ENCODE measurements at regions not wholly inside any gene's neighbourhood (a gene's known extent, or its start where the extent isn't known, plus 50 kb on each side); places are given as distances from the start of the nearest gene placed in this dataset.

DNA sequence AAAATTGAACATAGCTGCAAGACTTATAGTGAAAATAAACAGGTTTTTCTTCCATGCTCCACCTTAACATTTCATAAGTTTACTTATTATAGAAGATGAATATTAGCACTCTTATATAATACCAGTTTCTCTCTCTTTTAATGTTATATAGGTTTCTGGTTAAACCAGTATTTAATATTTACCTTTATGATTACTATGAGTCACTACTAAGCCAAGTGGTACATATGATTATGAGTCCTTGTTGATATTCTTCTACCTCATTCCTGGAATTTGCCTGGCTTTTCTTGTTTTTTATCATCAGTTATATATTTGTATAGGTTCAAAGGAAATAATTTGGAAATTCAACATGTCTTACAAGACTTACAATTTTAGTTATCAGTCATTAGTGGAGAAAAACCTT is 89.9 kb upstream of the MAOA start:
- H3K4me3 Mint-ChIP-seq = no peak overlapping the region

DNA sequence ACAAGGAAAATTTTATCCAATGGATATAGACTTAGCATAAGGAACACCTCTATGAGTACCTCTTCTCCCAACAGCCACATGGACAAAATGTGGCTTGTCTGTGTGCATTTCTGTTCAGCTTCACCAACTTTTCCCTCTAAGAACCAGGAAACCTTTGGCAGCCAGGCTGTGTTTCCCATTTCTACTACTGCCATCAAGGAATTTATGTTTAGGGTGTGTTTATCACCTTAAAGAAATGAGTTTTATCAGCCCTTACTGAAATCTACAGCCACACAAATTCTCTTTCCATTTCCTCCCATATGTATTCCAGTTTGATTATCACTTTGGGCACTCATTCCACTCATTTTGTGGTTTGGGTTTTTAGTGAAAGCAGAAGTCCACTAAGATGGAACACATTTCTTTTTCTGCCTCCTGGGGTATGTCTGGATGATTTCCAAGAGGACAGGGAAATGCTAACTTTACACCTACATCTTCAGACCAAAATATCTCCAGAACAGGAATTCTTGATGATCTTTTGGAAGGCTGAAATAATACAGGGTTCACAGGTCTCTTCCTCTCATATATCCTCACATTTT is 82.6 kb upstream of the MAOA start:
- H3K9me3 Mint-ChIP-seq = no peaks in the 10 kb centered on the region
- DNase-seq (no peak), ATAC-seq (no peak)
- H3K4me1 Mint-ChIP-seq (ENCODE audit: low read depth) = no peaks in the 10 kb centered on the region
- no peaks in the 10 kb centered on the region for H3K36me3 Mint-ChIP-seq (ENCODE audit: insufficient read depth)
- H3K27me3 Mint-ChIP-seq (ENCODE audit: low read depth) = peaks cover 6% of the 10 kb centered on the region
- H3K4me3 Mint-ChIP-seq = no peak overlapping the region

More for the DNA sequence above, 89.9 kb upstream of the MAOA start:
- Mint-ChIP-seq H3K9me3 (no peaks in the 10 kb centered on the region), H3K36me3 (ENCODE audit: insufficient read depth) (no peaks in the 10 kb centered on the region), H3K27me3 (ENCODE audit: low read depth) (no peaks in the 10 kb centered on the region), H3K4me1 (ENCODE audit: low read depth) (no peaks in the 10 kb centered on the region)
- DNase-seq (no peak), ATAC-seq (no peak)

DNA sequence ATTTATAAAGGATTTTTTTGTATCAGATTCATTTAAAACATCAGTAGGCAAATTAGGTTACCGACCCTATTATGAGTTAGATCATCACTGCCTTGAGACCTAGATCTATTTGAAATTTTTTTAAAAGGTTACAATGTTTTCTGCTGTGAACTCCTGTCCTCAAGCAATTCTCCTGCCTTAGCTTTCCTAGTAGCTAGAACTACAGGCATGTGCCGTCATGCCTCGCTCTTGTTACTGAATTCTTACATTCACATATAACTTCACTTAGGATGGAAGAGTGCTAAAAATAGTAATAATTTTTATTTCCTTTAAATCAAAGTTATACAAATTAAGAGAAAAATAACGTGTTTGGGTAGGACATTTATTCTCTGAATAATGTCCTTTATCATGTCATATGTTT is 75.5 kb upstream of the MAOA start:
- Mint-ChIP-seq H3K4me1 (ENCODE audit: low read depth) (no peaks in the 10 kb centered on the region), H3K36me3 (ENCODE audit: insufficient read depth) (no peaks in the 10 kb centered on the region), H3K4me3 (no peak overlapping the region), H3K9me3 (no peaks in the 10 kb centered on the region), H3K27me3 (ENCODE audit: low read depth) (peaks cover 8% of the 10 kb centered on the region)
- DNase-seq (no peak), ATAC-seq (no peak)

DNA sequence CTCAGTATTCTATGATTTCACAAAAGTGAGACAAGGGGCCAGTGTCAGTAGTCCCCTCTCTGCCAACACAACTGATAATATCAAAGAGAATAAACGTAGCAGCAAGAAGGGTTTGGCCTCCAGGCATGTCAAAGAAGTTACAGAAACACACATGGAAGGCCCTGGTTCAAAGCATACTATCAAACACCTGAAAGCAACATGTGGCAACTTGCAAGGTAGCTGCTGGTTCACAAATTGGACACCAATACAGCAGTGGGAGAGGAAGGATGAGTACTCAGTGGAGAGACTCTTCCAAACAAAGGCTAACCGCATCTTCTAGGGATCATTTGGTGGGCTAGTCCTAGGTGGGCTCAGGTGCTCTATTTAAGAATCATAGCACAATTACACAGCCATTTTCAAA is 74.9 kb upstream of the MAOA start:
- no peaks in the 10 kb centered on the region for H3K9me3 Mint-ChIP-seq
- H3K4me3 Mint-ChIP-seq = no peak overlapping the region
- H3K36me3 Mint-ChIP-seq (ENCODE audit: insufficient read depth) = no peaks in the 10 kb centered on the region
- DNase-seq (no peak), ATAC-seq (no peak)
- H3K27me3 Mint-ChIP-seq (ENCODE audit: low read depth) = peaks cover 8% of the 10 kb centered on the region
- H3K4me1 Mint-ChIP-seq (ENCODE audit: low read depth) = no peaks in the 10 kb centered on the region

DNA sequence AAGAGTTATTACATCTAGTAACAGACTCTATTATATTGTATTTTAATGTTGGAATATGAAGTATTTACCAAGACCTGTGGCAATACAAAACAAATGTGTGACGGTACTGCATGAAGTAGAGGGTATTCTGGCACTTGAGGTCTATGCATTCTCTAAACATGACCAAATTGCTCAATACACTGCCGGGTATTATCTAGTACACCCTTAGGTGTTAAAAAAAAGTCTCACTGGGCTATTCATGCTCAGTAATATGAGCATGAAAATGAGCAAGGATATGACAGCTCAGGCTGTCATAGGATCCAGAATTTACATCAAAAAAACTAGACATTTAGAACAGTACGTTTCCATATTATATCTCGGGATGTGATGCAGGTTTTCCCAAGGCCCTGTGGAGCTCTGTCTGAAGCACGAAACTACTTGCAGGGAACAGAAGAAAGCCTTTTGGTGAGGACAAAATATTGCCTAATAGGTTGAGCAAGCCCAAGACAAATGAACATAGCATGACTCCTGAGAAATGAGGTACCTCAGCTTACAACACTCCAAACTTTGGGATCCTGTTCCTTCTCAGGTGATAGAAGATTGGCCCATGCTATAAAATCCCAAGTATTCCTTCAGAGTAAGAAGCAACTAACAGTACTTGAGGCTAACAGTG is 74.1 kb upstream of the MAOA start:
- Mint-ChIP-seq H3K27me3 (ENCODE audit: low read depth) (peaks cover 8% of the 10 kb centered on the region), H3K36me3 (ENCODE audit: insufficient read depth) (no peaks in the 10 kb centered on the region), H3K4me1 (ENCODE audit: low read depth) (no peaks in the 10 kb centered on the region), H3K9me3 (no peaks in the 10 kb centered on the region), H3K4me3 (no peak overlapping the region)
- DNase-seq = no peak
- no peak for ATAC-seq

DNA sequence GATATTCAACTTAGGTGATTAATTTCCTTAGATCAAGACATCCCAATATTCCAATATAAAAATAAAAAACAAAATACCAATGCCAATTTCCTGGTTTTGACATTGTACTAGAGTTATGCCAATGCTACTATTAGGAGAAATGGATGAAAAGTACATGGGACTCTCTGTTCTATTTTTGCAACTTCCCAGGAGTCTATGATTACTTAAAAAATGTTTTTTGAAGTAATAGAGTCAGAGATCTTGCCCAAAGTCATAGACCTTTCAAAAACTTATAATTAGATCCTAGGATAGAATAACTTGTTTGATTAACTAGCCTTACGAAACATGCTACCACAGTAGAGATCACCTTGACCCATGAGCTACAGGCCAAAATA is 73.6 kb upstream of the MAOA start:
- Mint-ChIP-seq H3K4me1 (ENCODE audit: low read depth) (no peaks in the 10 kb centered on the region), H3K9me3 (no peaks in the 10 kb centered on the region), H3K4me3 (no peak overlapping the region), H3K27me3 (ENCODE audit: low read depth) (peaks cover 6% of the 10 kb centered on the region), H3K36me3 (ENCODE audit: insufficient read depth) (no peaks in the 10 kb centered on the region)
- ATAC-seq (no peak), DNase-seq (no peak)

DNA sequence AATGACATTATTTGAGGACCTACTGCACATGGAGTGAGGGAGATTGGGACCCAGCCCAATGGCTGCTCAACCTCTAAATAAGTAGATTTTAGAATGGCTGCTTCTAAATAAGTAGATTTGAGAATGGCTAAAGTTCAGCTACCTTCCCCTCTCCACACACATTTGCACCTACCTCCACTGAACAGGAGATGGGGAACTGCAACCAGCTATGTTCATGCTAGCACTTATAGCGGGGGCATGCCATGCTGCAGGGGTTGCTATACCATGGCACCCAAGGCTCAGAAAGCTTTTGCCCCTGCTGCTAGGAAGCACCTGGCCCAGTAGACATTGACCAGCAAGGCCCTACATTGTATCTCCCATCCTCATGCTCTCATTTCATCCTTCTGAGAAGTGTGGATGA is 70.2 kb upstream of the MAOA start:
- Mint-ChIP-seq H3K27me3 (ENCODE audit: low read depth) (peaks cover 3% of the 10 kb centered on the region), H3K36me3 (ENCODE audit: insufficient read depth) (no peaks in the 10 kb centered on the region), H3K4me3 (no peak overlapping the region), H3K9me3 (no peaks in the 10 kb centered on the region), H3K4me1 (ENCODE audit: low read depth) (no peaks in the 10 kb centered on the region)
- DNase-seq = no peak
- ATAC-seq = no peak

DNA sequence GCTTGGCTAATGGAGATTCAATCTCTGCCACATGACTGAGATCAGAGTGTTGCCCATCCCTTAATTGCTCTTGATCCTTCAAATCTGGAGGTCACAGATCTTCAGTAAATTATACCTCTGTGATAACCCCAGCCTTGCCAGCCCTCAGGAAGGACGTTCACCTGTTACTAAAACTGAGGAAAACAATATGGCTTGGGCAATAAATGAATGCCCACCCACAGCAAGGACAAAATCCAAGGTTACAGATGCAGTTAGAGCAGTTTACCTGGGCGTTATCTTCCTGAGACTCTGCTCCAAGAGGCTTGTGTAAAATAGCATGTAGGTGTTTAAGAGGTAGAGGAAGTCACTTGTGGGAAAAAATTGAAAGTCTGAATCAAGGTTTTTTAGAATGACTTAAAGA is 69.3 kb upstream of the MAOA start:
- Mint-ChIP-seq H3K4me1 (ENCODE audit: low read depth) (no peaks in the 10 kb centered on the region), H3K27me3 (ENCODE audit: low read depth) (peaks cover 3% of the 10 kb centered on the region), H3K36me3 (ENCODE audit: insufficient read depth) (no peaks in the 10 kb centered on the region), H3K9me3 (no peaks in the 10 kb centered on the region), H3K4me3 (no peak overlapping the region)
- no peak for DNase-seq
- ATAC-seq = no peak

DNA sequence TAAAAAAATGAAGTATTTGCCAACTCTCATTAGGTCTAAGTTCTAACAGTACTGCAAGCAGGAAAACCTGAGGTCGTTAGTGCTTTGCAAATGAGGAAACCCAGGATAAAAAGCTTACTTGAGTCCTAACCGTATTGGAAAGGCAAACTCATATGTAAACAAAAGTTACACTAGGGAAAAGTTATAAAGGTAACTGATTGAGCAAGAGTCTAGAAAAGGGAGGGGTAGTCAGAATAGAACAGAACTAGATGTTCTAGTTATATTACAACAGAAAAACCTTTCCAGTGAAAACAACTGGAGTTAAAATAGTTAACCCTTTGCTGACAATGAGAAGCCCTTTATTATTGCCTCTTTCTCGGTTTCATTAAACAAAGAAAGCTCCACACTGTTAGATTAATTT is 66.4 kb upstream of the MAOA start:
- Mint-ChIP-seq H3K9me3 (no peaks in the 10 kb centered on the region), H3K36me3 (ENCODE audit: insufficient read depth) (no peaks in the 10 kb centered on the region), H3K4me1 (ENCODE audit: low read depth) (no peaks in the 10 kb centered on the region), H3K4me3 (no peak overlapping the region), H3K27me3 (ENCODE audit: low read depth) (peaks cover 7% of the 10 kb centered on the region)
- DNase-seq = no peak
- ATAC-seq = no peak

DNA sequence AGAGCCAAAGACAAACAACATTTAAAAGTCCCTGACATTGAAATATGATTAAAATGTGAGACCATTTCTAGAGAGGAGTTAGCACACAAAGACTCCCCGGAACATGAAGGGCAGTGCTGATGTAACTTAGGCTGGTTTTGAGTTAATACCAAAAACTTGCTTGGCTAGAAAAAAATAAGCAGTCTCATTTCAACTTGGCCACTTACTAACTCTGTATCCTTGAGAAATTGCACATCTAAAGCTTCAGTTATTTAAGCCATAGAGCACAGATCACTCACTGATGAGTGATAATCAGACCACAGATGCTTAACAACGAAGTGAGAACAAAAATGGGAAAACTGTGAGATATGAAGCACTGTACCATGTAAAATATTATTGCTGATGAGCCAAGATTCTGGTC is 65.9 kb upstream of the MAOA start:
- ATAC-seq = no peak
- H3K4me3 Mint-ChIP-seq = no peak overlapping the region
- H3K36me3 Mint-ChIP-seq (ENCODE audit: insufficient read depth) = no peaks in the 10 kb centered on the region
- no peak for DNase-seq
- H3K9me3 Mint-ChIP-seq = no peaks in the 10 kb centered on the region
- H3K4me1 Mint-ChIP-seq (ENCODE audit: low read depth) = no peaks in the 10 kb centered on the region
- H3K27me3 Mint-ChIP-seq (ENCODE audit: low read depth) = peaks cover 7% of the 10 kb centered on the region

DNA sequence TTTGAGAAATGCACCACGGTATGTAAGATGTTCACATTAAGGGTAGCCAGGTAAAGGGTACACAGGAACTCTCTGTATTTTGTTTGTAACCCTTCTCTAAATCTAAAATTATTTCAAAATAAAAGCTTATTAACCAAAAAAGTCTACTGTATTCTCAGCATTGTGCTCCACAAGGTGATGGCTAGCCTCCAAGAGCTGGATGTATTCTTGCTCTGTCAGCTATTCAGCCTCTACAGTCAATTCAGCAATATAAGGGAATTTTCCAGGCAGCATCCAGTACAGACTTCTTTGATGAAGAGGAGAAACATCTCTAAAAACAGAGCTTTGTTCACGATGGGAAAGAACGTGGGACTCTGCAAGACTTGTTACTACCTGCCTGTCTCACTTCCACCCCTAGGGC is 63.5 kb upstream of the MAOA start:
- Mint-ChIP-seq H3K27me3 (ENCODE audit: low read depth) (peaks cover 5% of the 10 kb centered on the region), H3K36me3 (ENCODE audit: insufficient read depth) (no peaks in the 10 kb centered on the region), H3K4me3 (no peak overlapping the region), H3K9me3 (no peaks in the 10 kb centered on the region), H3K4me1 (ENCODE audit: low read depth) (peaks cover 2% of the 10 kb centered on the region)
- ATAC-seq = no peak
- DNase-seq = no peak

DNA sequence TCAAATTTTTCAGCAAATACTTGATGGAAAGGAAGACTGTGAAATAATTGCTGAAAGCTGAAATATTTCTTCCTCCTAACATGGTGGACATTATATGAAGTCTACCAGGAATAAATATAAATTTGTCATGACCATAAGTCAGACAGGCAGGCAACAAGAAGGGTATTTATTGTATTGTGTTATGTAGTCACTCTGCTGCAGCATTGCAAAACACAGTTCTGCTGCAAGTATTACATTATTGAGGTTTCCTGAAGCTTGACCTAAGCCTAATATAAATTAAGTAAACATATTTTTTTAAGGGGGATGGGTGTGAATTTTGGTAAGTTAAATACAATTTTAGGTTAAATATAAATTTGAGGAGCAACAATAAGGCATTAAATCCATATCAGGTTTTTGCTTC is 60.2 kb upstream of the MAOA start:
- no peak for ATAC-seq
- Mint-ChIP-seq H3K36me3 (ENCODE audit: insufficient read depth) (no peaks in the 10 kb centered on the region), H3K9me3 (no peaks in the 10 kb centered on the region), H3K4me3 (no peak overlapping the region), H3K4me1 (ENCODE audit: low read depth) (peaks cover 2% of the 10 kb centered on the region), H3K27me3 (ENCODE audit: low read depth) (peaks cover 5% of the 10 kb centered on the region)
- no peak for DNase-seq

DNA sequence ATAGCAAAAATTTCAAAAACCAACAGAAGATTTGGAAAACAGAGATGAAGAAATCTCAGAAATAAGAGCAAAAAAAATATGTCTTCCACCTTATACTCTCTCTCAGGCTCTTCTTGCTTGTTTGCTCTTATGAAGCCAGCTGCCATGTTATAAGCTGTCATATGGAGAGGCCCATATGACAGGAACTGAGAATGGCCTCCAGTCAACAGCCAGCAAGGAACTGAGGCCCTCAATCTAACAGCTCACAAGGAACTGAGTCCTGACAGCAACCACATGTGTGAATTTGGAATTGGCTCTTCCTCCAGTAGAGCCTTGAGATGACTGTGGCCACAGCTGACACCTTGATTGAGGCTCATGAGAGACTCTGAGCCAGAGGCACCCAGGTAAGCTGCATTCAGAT is 51.3 kb upstream of the MAOA start:
- no peak for ATAC-seq
- Mint-ChIP-seq H3K4me3 (no peak overlapping the region), H3K36me3 (ENCODE audit: insufficient read depth) (no peaks in the 10 kb centered on the region), H3K4me1 (ENCODE audit: low read depth) (no peaks in the 10 kb centered on the region), H3K27me3 (ENCODE audit: low read depth) (no peaks in the 10 kb centered on the region), H3K9me3 (no peaks in the 10 kb centered on the region)
- DNase-seq = no peak

DNA sequence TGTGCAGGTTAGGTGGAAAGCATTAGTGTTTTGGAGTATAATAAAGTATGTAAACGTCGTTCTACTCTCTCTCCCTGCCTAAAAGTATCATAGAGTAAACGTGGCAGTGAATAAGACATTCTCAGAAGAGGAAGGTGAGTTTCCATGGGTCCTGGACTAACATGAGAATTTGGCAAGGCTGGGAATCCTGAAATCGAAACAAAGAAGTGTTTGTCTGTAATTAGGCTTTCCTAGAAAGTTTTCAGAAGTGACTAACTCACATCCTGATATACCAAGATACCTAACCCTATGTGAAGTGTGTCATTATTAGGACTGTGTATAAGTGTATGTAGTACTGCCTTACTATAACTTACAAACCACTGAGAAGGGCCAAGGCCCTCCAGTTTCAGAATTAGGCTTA is 50.7 kb upstream of the MAOA start:
- Mint-ChIP-seq H3K36me3 (ENCODE audit: insufficient read depth) (no peaks in the 10 kb centered on the region), H3K4me1 (ENCODE audit: low read depth) (no peaks in the 10 kb centered on the region), H3K27me3 (ENCODE audit: low read depth) (no peaks in the 10 kb centered on the region), H3K4me3 (no peak overlapping the region), H3K9me3 (no peaks in the 10 kb centered on the region)
- DNase-seq (no peak), ATAC-seq (no peak)

Measured in activated T-cell treated with anti-CD3 and anti-CD28 coated beads, Interleukin-2, amount 50 U/mL, for 4 hours (primary cell).